MCF 10A (cell line): ENCODE measurements at regions not wholly inside any gene's neighbourhood (a gene's known extent, or its start where the extent isn't known, plus 50 kb on each side); places are given as distances from the start of the nearest gene placed in this dataset.

Experiments
- BruUV-seq: library from RNA; stranded (reverse); fragments of 400-500 nt; replicated peaks from 2 replicates; lab custom pipeline; 2021; lab: Mats Ljungman, UMichigan
- CTCF ChIA-PET: fragments of 300-600 bp; sonication (Branson Sonifier 250); formaldehyde crosslinking; extraction: SDS; loops from one replicate; lab custom pipeline; 2021; ENCODE audit warnings: antibody characterized with exemption, inconsistent platforms; lab: Yijun Ruan, JAX
- POLR2A ChIA-PET: fragments of 300-600, 350-650 bp; sonication (Branson Sonifier 250); formaldehyde crosslinking; extraction: SDS; loops from one replicate; lab custom pipeline; 2020; ENCODE audit warnings: antibody characterized with exemption, inconsistent platforms; lab: Yijun Ruan, JAX
- DNase-seq: peaks from one replicate; pipeline ENCODE4 v3.0.0-alpha.2; 2018; ENCODE audit not compliant: unreplicated experiment
- H3K27ac Mint-ChIP-seq: one replicate; pipeline ENCODE4 v1.8.0; 2022; ENCODE audit warnings: mild to moderate bottlenecking, low read depth, mixed read lengths; ENCODE audit not compliant: unreplicated experiment
- H3K27me3 Mint-ChIP-seq: one replicate; pipeline ENCODE4 v1.8.0; 2022; ENCODE audit warnings: mixed read lengths; ENCODE audit not compliant: insufficient read depth, unreplicated experiment
- H3K36me3 Mint-ChIP-seq: one replicate; pipeline ENCODE4 v1.8.0; 2022; ENCODE audit warnings: mild to moderate bottlenecking, moderate library complexity, mixed read lengths; ENCODE audit not compliant: insufficient read depth, unreplicated experiment
- H3K4me1 Mint-ChIP-seq: one replicate; pipeline ENCODE4 v1.8.0; 2022; ENCODE audit warnings: mixed read lengths; ENCODE audit not compliant: insufficient read depth, unreplicated experiment
- H3K4me3 Mint-ChIP-seq: one replicate; pipeline ENCODE4 v1.8.0; 2022; ENCODE audit warnings: mild to moderate bottlenecking, moderate library complexity, mixed read lengths; ENCODE audit not compliant: unreplicated experiment
- H3K9me3 Mint-ChIP-seq: one replicate; pipeline ENCODE4 v1.8.0; 2022; ENCODE audit warnings: mixed read lengths; ENCODE audit not compliant: unreplicated experiment
- CTCF ChIP-seq: fragments of 200-600 bp; IDR thresholded peaks from one replicate; pipeline ENCODE4 v1.8.0; 2022; ENCODE audit warnings: antibody characterized with exemption, mild to moderate bottlenecking; ENCODE audit not compliant: unreplicated experiment
- intact Hi-C: fragments of 100-400 bp; cut with micrococcal nuclease; formaldehyde crosslinking; loops from 2 replicates; pipeline ENCODE4 v1.14.1; 2022

- Mint-ChIP-seq H3K27ac (no peak overlapping the region), H3K9me3 (no peaks in the 10 kb centered on the region), H3K27me3 (no peaks in the 10 kb centered on the region), H3K36me3 (no peaks in the 10 kb centered on the region), H3K4me3 (no peak overlapping the region), H3K4me1 (peaks cover 12% of the 10 kb centered on the region)
- no TSS peak for BruUV-seq
- no peak for TF ChIP-seq CTCF
- POLR2A ChIA-PET, result no interaction called here
- CTCF ChIA-PET, result no interaction called here
- no peak for DNase-seq
- intact Hi-C loops, result no loop called here
Observed at GRCh38 chr2:58378152-58378551, 137.0 kb upstream of the FANCL start.

- peaks cover 12% of the 10 kb centered on the region for H3K4me1 Mint-ChIP-seq
- H3K4me3 Mint-ChIP-seq, result no peak overlapping the region
- H3K36me3 Mint-ChIP-seq, result no peaks in the 10 kb centered on the region
- no peak overlapping the region for H3K27ac Mint-ChIP-seq
- TF ChIP-seq CTCF, result no peak
- no peak for DNase-seq
- BruUV-seq, result no TSS peak
- intact Hi-C loops, result no loop called here
- ChIA-PET POLR2A (no interaction called here), CTCF (no interaction called here)
- H3K9me3 Mint-ChIP-seq, result no peaks in the 10 kb centered on the region
- no peaks in the 10 kb centered on the region for H3K27me3 Mint-ChIP-seq
Observed at GRCh38 chr2:58377181-58377580, 136.1 kb upstream of the FANCL start.

GRCh38 chr2:58376592-58376991 is 135.5 kb upstream of the FANCL start:
- no TSS peak for BruUV-seq
- peak; percentile 6 for DNase-seq
- intact Hi-C loops, result no loop called here
- Mint-ChIP-seq H3K9me3 (no peaks in the 10 kb centered on the region), H3K36me3 (no peaks in the 10 kb centered on the region), H3K4me1 (peaks cover 12% of the 10 kb centered on the region), H3K27me3 (no peaks in the 10 kb centered on the region), H3K4me3 (no peak overlapping the region), H3K27ac (no peak overlapping the region)
- CTCF ChIA-PET, result no interaction called here
- TF ChIP-seq CTCF, result no peak
- POLR2A ChIA-PET, result no interaction called here

- ChIA-PET CTCF (interaction anchor here (0.7 kb wide), 1 partner anchor 27 kb away, joined by 3 read pairs; no protein-coding TSS in a partner anchor), POLR2A (no interaction called here)
- Mint-ChIP-seq H3K27me3 (no peaks in the 10 kb centered on the region), H3K9me3 (no peaks in the 10 kb centered on the region), H3K27ac (no peak overlapping the region), H3K36me3 (no peaks in the 10 kb centered on the region), H3K4me3 (no peak overlapping the region), H3K4me1 (no peaks in the 10 kb centered on the region)
- no peak for DNase-seq
- TF ChIP-seq CTCF, result no peak
- no TSS peak for BruUV-seq
- intact Hi-C loops, result no loop called here
Observed at GRCh38 chr2:58369594-58369993, 128.5 kb upstream of the FANCL start.
